HG02571 (cell line): ENCODE measurements at regions not wholly inside any gene's neighbourhood (a gene's known extent, or its start where the extent isn't known, plus 50 kb on each side); places are given as distances from the start of the nearest gene placed in this dataset.
"Not testable (repeated sequence)": the region's sequence is repeated elsewhere in the genome, so short reads cannot be mapped to it uniquely, and the experiment has no call there.

Source experiments
- ATAC-seq: cut with Tn5 transposase; IDR thresholded peaks from one replicate; pipeline ENCODE4 v1.9.1; 2021; ENCODE audit warnings: mild to moderate bottlenecking, moderate library complexity; ENCODE audit not compliant: unreplicated experiment

- ATAC-seq, result no peak
Measured at GRCh38 chr10:33487014-33487776, 152.7 kb upstream of the NRP1 start.

GRCh38 chr10:33485276-33485675 is 150.8 kb upstream of the NRP1 start:
- ATAC-seq, result no peak

- no peak for ATAC-seq
Measured at GRCh38 chr10:33484787-33485186, 150.3 kb upstream of the NRP1 start.

DNA sequence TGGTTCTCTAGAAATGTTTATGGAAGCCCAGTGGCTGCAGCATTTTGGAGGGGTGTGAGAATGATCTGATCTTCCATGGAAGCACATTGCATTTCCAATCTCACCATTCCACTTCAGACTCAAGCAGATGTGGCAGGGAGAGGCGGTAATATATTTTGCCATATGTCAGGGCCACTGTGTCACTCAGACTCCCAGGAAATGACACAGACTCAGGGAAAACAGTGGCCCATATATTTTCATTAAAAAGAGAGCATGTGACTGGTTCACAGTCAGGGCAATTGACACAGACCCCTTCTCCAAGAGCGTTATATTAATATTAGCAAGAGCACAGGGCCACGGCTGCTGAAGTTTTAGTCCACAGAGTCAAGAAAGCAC is 149.3 kb upstream of the NRP1 start:
- ATAC-seq, result no peak

GRCh38 chr10:33483124-33483815 is 148.8 kb upstream of the NRP1 start:
- no peak for ATAC-seq

- ATAC-seq, result no peak
Measured at GRCh38 chr10:33482486-33482885, 148.0 kb upstream of the NRP1 start.

GRCh38 chr10:33481184-33481583 is 146.7 kb upstream of the NRP1 start:
- ATAC-seq, result no peak

DNA sequence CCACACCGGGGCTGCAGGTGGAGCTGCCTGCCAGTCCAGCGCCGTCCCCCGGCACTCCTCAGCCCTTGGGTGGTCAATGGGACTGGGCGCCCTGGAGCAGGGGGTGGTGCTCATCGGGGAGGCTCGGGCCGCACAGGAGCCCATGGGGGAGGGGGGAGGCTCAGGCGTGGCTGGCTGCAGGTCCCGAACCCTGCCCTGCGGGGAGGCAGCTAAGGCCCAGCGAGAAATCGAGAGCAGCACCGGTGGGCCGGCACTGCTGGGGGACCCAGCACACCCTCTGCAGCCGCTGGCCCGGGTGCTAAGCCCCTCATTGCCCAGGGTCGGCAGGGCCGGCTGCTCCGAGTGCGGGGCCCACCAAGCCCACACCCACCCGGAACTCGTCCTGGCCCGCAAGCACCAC is 145.9 kb upstream of the NRP1 start:
- ATAC-seq, result not testable (repeated sequence)

GRCh38 chr10:33478675-33479125 is 144.2 kb upstream of the NRP1 start:
- ATAC-seq, result no peak

- no peak for ATAC-seq
Measured at GRCh38 chr10:33478089-33478674, 143.7 kb upstream of the NRP1 start.

- ATAC-seq, result no peak
Measured at GRCh38 chr10:33477291-33478088, 143.0 kb upstream of the NRP1 start.

- no peak for ATAC-seq
Measured at GRCh38 chr10:33476757-33477273, 142.3 kb upstream of the NRP1 start.

DNA sequence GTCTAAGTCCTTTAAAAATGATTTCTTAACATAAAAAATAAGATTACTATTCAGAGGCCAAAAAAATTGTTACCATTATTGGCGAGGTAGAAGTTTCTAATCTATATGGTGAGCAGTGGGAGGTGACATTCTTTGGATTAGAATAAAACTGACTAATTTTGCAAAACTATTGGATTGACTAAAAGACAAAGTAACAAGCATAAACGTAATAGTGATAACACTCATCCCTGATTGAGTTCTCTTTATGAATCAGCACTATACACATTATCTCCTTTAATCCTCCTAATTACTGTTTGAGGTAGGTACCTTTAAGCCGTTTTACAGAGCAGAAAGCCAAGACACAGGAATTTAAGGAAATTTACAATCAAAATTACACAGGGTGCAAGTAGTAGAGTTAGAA is 139.2 kb upstream of the NRP1 start:
- no peak for ATAC-seq

- ATAC-seq, result not testable (repeated sequence)
Measured at GRCh38 chr10:33468006-33468405, 133.5 kb upstream of the NRP1 start.

GRCh38 chr10:33465747-33466146 is 131.3 kb upstream of the NRP1 start:
- ATAC-seq, result no peak

- no peak for ATAC-seq
Measured at GRCh38 chr10:33463011-33463410, 128.5 kb upstream of the NRP1 start.

GRCh38 chr10:33461295-33461640 is 126.8 kb upstream of the NRP1 start:
- no peak for ATAC-seq

GRCh38 chr10:33460505-33461294 is 126.2 kb upstream of the NRP1 start:
- ATAC-seq, result no peak

DNA sequence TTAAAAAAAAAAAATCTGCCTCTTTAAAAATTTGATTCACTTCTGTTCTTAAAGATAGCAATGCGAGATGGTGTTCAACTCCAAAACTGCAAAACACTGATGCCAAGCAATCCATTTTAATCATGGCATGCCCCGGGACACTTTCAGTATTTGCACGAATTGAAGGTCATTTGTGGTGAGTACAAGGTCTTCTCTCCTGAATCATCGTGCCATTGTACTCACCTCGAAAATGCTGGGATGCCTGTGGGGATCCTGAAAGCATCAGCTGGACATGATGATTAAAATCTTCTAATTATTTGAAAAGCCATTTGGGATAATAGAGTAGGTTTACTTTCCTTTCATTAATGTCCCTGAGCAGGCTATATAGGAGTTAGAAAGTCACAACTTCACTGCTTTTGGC is 125.1 kb upstream of the NRP1 start:
- no peak for ATAC-seq

DNA sequence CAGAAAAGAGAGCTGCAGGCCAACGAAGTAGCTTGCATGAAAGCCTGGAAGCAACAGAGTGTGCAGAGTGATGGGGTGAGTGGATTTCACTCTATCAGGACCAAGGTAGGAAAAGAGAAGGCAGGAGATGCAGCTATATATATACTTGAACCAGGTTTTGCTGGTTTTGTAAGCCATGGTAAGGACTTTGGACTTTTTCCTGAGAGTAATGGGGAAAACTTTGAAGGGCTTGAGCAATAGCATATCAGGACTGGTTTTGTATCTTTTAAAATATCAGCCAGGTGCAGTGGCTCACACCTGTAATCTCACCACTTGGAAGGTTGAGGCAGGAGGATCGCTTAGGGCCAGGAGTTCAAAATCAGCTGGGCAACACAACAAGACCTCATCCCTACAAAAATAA is 120.6 kb upstream of the NRP1 start:
- ATAC-seq, result no peak
